PC-9 (cell line): ENCODE measurements at regions not wholly inside any gene's neighbourhood (a gene's known extent, or its start where the extent isn't known, plus 50 kb on each side); places are given as distances from the start of the nearest gene placed in this dataset.

Experiments
- CTCF ChIP-seq: fragments of 200-600 bp; sonication (generic); conservative IDR thresholded peaks from 2 replicates; pipeline ENCODE4 v1.6.1; 2017; ENCODE audit warnings: mixed run types, antibody characterized with exemption, mild to moderate bottlenecking, moderate library complexity
- EZH2 ChIP-seq: fragments of 200-600 bp; sonication (generic); IDR thresholded peaks from 2 replicates; pipeline ENCODE4 v1.8.0; 2017; ENCODE audit warnings: antibody characterized with exemption, low read depth

GRCh38 chr3:67706934-67707333 lies 52.5 kb upstream of the SUCLG2 start:
- TF ChIP-seq CTCF (no peak), EZH2 (no peak)
